ENCODE measurements at regions not wholly inside any gene's neighbourhood (a gene's known extent, or its start where the extent isn't known, plus 50 kb on each side); places are given as distances from the start of the nearest gene placed in this dataset.
"Not testable (repeated sequence)": the region's sequence is repeated elsewhere in the genome, so short reads cannot be mapped to it uniquely, and the experiment has no call there.

- ATAC-seq (no peak), DNase-seq (no peak)
- Mint-ChIP-seq H3K27ac (no peak overlapping the region), H3K9me3 (ENCODE audit: insufficient read depth) (peaks cover 3% of the 10 kb centered on the region), H3K4me1 (ENCODE audit: low read depth) (peaks cover 5% of the 10 kb centered on the region), H3K36me3 (ENCODE audit: low read depth) (no peaks in the 10 kb centered on the region), H3K4me3 (no peak overlapping the region), H3K27me3 (ENCODE audit: low read depth) (peaks cover 27% of the 10 kb centered on the region)
- ChIA-PET POLR2A (no interaction called here), CTCF (no interaction called here)
These were observed 249.1 kb downstream of the GADD45G start for GRCh38 chr9:89853931-89854330.

- ATAC-seq (no peak), DNase-seq (no peak)
- no peak overlapping the region for H3K4me3 Mint-ChIP-seq
- H3K27me3 Mint-ChIP-seq (ENCODE audit: low read depth) = peaks cover 24% of the 10 kb centered on the region
- CTCF ChIA-PET = no interaction called here
- H3K36me3 Mint-ChIP-seq (ENCODE audit: low read depth) = no peaks in the 10 kb centered on the region
- H3K27ac Mint-ChIP-seq = no peak overlapping the region
- peaks cover 7% of the 10 kb centered on the region for H3K4me1 Mint-ChIP-seq (ENCODE audit: low read depth)
- H3K9me3 Mint-ChIP-seq (ENCODE audit: insufficient read depth) = peaks cover 3% of the 10 kb centered on the region
- POLR2A ChIA-PET = interaction anchor here (0.6 kb wide), 1 partner anchor 36 kb away, joined by 4 read pairs; no protein-coding TSS in a partner anchor
These were observed 250.1 kb downstream of the GADD45G start for GRCh38 chr9:89854715-89855475.

- H3K27me3 Mint-ChIP-seq (ENCODE audit: low read depth) = peaks cover 32% of the 10 kb centered on the region
- H3K27ac Mint-ChIP-seq; H3K36me3 Mint-ChIP-seq (ENCODE audit: low read depth); H3K4me3 Mint-ChIP-seq; CTCF ChIA-PET; DNase-seq; H3K9me3 Mint-ChIP-seq (ENCODE audit: insufficient read depth); POLR2A ChIA-PET; ATAC-seq; H3K4me1 Mint-ChIP-seq (ENCODE audit: low read depth): not testable (repeated sequence)
These were observed 251.5 kb downstream of the GADD45G start for GRCh38 chr9:89856296-89856695.

- H3K27ac Mint-ChIP-seq; H3K4me3 Mint-ChIP-seq; POLR2A ChIA-PET; H3K4me1 Mint-ChIP-seq (ENCODE audit: low read depth); DNase-seq; H3K36me3 Mint-ChIP-seq (ENCODE audit: low read depth); ATAC-seq; H3K9me3 Mint-ChIP-seq (ENCODE audit: insufficient read depth); CTCF ChIA-PET: not testable (repeated sequence)
- peaks cover 34% of the 10 kb centered on the region for H3K27me3 Mint-ChIP-seq (ENCODE audit: low read depth)
These were observed 252.1 kb downstream of the GADD45G start for GRCh38 chr9:89856950-89857349.

GRCh38 chr9:89859842-89860241 lies 255.0 kb downstream of the GADD45G start:
- H3K27ac Mint-ChIP-seq; H3K36me3 Mint-ChIP-seq (ENCODE audit: low read depth); POLR2A ChIA-PET; ATAC-seq; H3K9me3 Mint-ChIP-seq (ENCODE audit: insufficient read depth); H3K4me3 Mint-ChIP-seq; DNase-seq; H3K4me1 Mint-ChIP-seq (ENCODE audit: low read depth): not testable (repeated sequence)
- peaks cover 43% of the 10 kb centered on the region for H3K27me3 Mint-ChIP-seq (ENCODE audit: low read depth)
- CTCF ChIA-PET = interaction anchor here (0.6 kb wide), 1 partner anchor 74 kb away, joined by 3 read pairs; no protein-coding TSS in a partner anchor

- not testable (repeated sequence) for H3K4me3 Mint-ChIP-seq; DNase-seq; H3K4me1 Mint-ChIP-seq (ENCODE audit: low read depth)
These were observed 256.6 kb downstream of the GADD45G start for GRCh38 chr9:89861371-89861770.

GRCh38 chr9:89862316-89862715 lies 257.5 kb downstream of the GADD45G start:
- no peak overlapping the region for H3K4me3 Mint-ChIP-seq
- peaks cover 33% of the 10 kb centered on the region for H3K27me3 Mint-ChIP-seq (ENCODE audit: low read depth)
- ChIA-PET POLR2A (no interaction called here), CTCF (no interaction called here)
- peaks cover 7% of the 10 kb centered on the region for H3K4me1 Mint-ChIP-seq (ENCODE audit: low read depth)
- no peak overlapping the region for H3K27ac Mint-ChIP-seq
- DNase-seq (no peak), ATAC-seq (no peak)
- H3K36me3 Mint-ChIP-seq (ENCODE audit: low read depth) = no peaks in the 10 kb centered on the region
- peaks cover 3% of the 10 kb centered on the region for H3K9me3 Mint-ChIP-seq (ENCODE audit: insufficient read depth)

More at GRCh38 chr9:89861371-89861770, 256.6 kb downstream of the GADD45G start:
- H3K36me3 Mint-ChIP-seq (ENCODE audit: low read depth); POLR2A ChIA-PET; ATAC-seq; H3K27ac Mint-ChIP-seq; H3K9me3 Mint-ChIP-seq (ENCODE audit: insufficient read depth): not testable (repeated sequence)
- peaks cover 39% of the 10 kb centered on the region for H3K27me3 Mint-ChIP-seq (ENCODE audit: low read depth)
- CTCF ChIA-PET = interaction anchor here (0.6 kb wide), 1 partner anchor 263 kb away, joined by 3 read pairs; no protein-coding TSS in a partner anchor

GRCh38 chr9:89863141-89863540 lies 258.3 kb downstream of the GADD45G start:
- no peak overlapping the region for H3K4me3 Mint-ChIP-seq
- peaks cover 27% of the 10 kb centered on the region for H3K27me3 Mint-ChIP-seq (ENCODE audit: low read depth)
- ATAC-seq (no peak), DNase-seq (no peak)
- POLR2A ChIA-PET = no interaction called here
- no peaks in the 10 kb centered on the region for H3K9me3 Mint-ChIP-seq (ENCODE audit: insufficient read depth)
- no peaks in the 10 kb centered on the region for H3K36me3 Mint-ChIP-seq (ENCODE audit: low read depth)
- H3K27ac Mint-ChIP-seq = no peak overlapping the region
- peaks cover 7% of the 10 kb centered on the region for H3K4me1 Mint-ChIP-seq (ENCODE audit: low read depth)
- CTCF ChIA-PET = no interaction called here

GRCh38 chr9:89863837-89864236 lies 259.0 kb downstream of the GADD45G start:
- Mint-ChIP-seq H3K36me3 (ENCODE audit: low read depth) (no peaks in the 10 kb centered on the region), H3K27me3 (ENCODE audit: low read depth) (peaks cover 24% of the 10 kb centered on the region), H3K4me1 (ENCODE audit: low read depth) (peaks cover 3% of the 10 kb centered on the region), H3K4me3 (no peak overlapping the region), H3K9me3 (ENCODE audit: insufficient read depth) (no peaks in the 10 kb centered on the region), H3K27ac (no peak overlapping the region)
- CTCF ChIA-PET = no interaction called here
- POLR2A ChIA-PET = no interaction called here
- ATAC-seq (no peak), DNase-seq (no peak)

GRCh38 chr9:89864257-89864656 lies 259.4 kb downstream of the GADD45G start:
- Mint-ChIP-seq H3K9me3 (ENCODE audit: insufficient read depth) (no peaks in the 10 kb centered on the region), H3K4me3 (no peak overlapping the region), H3K27ac (no peak overlapping the region), H3K36me3 (ENCODE audit: low read depth) (no peaks in the 10 kb centered on the region), H3K27me3 (ENCODE audit: low read depth) (peaks cover 26% of the 10 kb centered on the region), H3K4me1 (ENCODE audit: low read depth) (no peaks in the 10 kb centered on the region)
- no peak for DNase-seq
- CTCF ChIA-PET = interaction anchor here (0.9 kb wide), 1 partner anchor 266 kb away, joined by 4 read pairs; no protein-coding TSS in a partner anchor
- POLR2A ChIA-PET = no interaction called here
- no peak for ATAC-seq

GRCh38 chr9:89864731-89865130 lies 259.9 kb downstream of the GADD45G start:
- Mint-ChIP-seq H3K27me3 (ENCODE audit: low read depth) (peaks cover 27% of the 10 kb centered on the region), H3K36me3 (ENCODE audit: low read depth) (no peaks in the 10 kb centered on the region), H3K4me3 (no peak overlapping the region), H3K4me1 (ENCODE audit: low read depth) (no peaks in the 10 kb centered on the region), H3K9me3 (ENCODE audit: insufficient read depth) (no peaks in the 10 kb centered on the region), H3K27ac (no peak overlapping the region)
- ChIA-PET CTCF (interaction anchor here (0.9 kb wide), 1 partner anchor 266 kb away, joined by 4 read pairs; no protein-coding TSS in a partner anchor), POLR2A (no interaction called here)
- no peak for DNase-seq
- no peak for ATAC-seq

GRCh38 chr9:89865357-89865756 lies 260.5 kb downstream of the GADD45G start:
- H3K27me3 Mint-ChIP-seq (ENCODE audit: low read depth) = peaks cover 29% of the 10 kb centered on the region
- H3K9me3 Mint-ChIP-seq (ENCODE audit: insufficient read depth) = no peaks in the 10 kb centered on the region
- H3K4me3 Mint-ChIP-seq = no peak overlapping the region
- no peak overlapping the region for H3K27ac Mint-ChIP-seq
- no peaks in the 10 kb centered on the region for H3K4me1 Mint-ChIP-seq (ENCODE audit: low read depth)
- POLR2A ChIA-PET = no interaction called here
- CTCF ChIA-PET = no interaction called here
- H3K36me3 Mint-ChIP-seq (ENCODE audit: low read depth) = no peaks in the 10 kb centered on the region
- DNase-seq (no peak), ATAC-seq (no peak)

- H3K27ac Mint-ChIP-seq = no peak overlapping the region
- no peaks in the 10 kb centered on the region for H3K36me3 Mint-ChIP-seq (ENCODE audit: low read depth)
- ChIA-PET POLR2A (no interaction called here), CTCF (no interaction called here)
- no peak overlapping the region for H3K4me3 Mint-ChIP-seq
- H3K4me1 Mint-ChIP-seq (ENCODE audit: low read depth) = no peaks in the 10 kb centered on the region
- H3K9me3 Mint-ChIP-seq (ENCODE audit: insufficient read depth) = no peaks in the 10 kb centered on the region
- ATAC-seq = no peak
- no peak for DNase-seq
- H3K27me3 Mint-ChIP-seq (ENCODE audit: low read depth) = peaks cover 24% of the 10 kb centered on the region
These were observed 261.2 kb downstream of the GADD45G start for GRCh38 chr9:89865981-89866380.

All from activated CD8-positive, alpha-beta T cell treated with anti-CD3 and anti-CD28 coated beads, Interleukin-2, amount 10 ng/mL, durations not matched to agents 7 days and 5 days (primary cell).